Ramos (cell line): ENCODE measurements at regions not wholly inside any gene's neighbourhood (a gene's known extent, or its start where the extent isn't known, plus 50 kb on each side); places are given as distances from the start of the nearest gene placed in this dataset.

Experiments
- in situ Hi-C: fragments of 300-500 bp; cut with MboI; formaldehyde crosslinking; loops from one replicate; pipeline ENCODE4 v1.14.3; 2022; ENCODE audit warnings: low sequenced_read_pairs; ENCODE audit not compliant: unreplicated experiment

DNA sequence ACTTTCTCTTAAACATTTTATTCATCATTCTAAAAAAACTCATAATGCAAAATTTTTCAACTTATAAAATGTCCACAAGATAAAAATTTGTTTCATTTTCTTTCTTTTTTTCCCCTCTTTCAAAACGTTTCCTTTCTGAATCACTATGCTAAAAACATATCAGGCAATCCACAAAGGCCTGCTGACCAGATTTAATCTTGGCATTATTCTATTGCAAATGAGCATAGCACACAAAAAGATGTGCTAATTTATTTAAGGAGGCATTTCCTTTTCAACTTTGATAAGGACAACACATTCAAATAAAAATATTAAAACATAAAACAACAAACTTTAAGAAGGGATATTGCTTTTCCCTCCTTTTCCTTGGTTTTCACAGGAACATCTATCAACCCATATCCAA lies 215.3 kb upstream of the FOXD3 start:
- in situ Hi-C loops, result no loop called here

DNA sequence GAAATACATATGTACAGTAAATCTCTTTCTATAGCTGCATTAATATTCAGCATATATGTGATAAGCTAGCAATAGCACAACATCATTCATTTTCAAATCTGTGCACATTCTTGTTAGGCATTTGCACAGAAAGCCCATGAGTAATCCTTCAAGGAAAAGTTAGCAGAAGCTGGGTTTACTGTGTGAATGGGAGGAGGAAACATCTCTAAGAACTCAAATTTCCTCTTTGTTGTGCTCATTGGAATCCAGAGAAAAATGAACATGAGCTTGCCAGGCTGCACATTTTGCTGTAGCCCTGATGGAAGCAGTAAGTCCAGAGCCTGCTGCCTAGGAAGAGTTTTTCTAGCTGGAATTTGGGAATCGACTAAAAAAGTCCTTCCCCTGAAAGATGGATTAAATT lies 214.2 kb upstream of the FOXD3 start:
- in situ Hi-C loops, result no loop called here

DNA sequence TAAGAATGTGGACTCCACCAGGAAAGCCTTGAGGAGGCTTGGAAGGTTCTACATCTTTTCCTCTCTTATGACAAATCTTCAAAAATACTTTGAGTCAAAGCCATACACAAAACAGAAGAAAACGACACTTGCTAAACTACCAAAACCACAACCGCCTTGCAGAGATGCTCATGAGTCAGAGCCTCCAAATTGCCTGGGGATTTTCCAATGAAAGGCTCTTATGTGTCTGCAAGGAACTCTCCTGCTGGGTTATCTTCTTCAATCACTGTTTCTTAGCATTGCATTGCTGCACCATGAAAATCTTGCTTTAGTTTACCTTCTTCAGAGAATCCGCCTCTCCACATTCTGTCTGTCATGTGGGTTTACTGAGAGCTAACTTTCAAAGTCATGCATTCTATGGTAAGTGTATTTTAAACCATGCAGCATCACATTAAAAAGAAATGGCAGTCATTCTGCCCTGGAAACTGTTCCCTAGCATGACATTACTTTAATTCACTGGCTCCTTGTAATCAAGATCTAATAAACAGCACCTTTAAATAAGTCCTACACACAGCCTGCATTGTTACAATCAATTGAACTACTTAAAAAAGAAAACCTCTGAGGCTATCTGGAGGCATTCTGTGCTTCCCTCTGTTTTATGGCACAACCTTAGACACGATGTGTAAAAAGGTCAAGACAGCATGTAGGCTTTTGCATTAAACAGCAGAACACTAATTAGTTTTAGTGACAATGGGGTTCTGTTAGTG lies 210.0 kb upstream of the FOXD3 start:
- in situ Hi-C loops, result no loop called here

DNA sequence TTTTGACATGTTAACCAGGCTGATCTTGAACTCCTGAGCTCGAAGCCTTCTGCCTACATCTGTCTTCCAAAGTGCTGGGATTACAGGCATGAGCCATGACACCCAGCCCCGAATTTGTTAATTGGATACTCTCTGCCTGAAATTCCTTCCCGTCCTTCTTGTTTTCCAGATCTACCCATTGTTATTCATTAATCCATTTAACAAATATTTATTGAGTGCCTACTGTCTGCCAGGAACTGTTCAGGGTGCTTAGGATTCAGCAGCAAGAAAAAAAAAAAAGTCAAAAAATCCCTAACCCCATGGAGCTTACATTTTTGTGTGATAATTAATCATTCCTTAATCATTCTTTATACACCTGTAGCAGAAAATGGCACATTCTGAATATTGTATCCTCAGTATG lies 206.8 kb upstream of the FOXD3 start:
- in situ Hi-C loops, result no loop called here

DNA sequence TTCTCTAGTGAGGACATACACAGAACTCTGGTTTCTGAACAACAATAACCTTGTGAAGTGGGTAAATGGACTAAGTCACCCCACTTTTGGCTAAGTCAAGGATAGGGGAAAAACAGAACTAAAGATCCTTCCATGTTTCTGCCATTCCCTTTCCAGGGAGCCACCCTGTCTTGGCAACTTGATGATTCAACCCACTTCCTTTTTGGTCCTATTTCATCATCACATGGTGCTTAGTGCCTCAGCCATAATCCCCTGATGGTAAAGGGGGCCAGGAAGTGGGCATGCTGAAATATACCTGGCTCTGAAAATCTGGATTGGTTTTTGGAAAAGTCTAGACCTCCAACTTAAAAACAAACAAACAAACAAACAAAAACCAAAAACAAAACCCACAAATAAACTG lies 206.4 kb upstream of the FOXD3 start:
- in situ Hi-C loops, result no loop called here

DNA sequence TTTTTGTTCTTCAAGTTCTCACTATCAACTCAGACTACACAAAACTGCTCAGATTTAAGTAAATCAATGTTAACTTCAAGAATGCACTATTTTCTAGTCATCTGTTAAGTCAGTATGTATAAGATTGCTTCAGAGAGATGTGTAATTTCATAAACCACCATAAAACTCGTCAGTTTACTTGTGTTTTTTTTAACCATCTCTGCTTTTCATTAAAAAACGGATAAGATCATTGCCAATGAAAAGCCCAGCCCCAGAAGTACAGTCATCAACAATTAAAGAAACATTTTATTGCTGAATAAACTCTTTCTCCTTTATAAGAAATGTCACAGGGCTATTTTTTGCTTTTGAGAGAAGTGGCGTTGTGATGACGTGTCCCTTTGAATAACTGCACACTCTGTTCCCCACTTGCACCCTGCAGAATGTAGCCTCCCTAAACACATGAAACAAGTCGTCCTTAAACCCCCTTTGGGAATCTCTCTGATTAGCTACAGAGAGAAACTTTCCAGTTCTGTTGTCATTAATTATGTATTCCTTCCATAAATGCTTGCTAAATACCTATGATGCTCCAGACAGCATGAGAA lies 202.7 kb upstream of the FOXD3 start:
- in situ Hi-C loops, result no loop called here

DNA sequence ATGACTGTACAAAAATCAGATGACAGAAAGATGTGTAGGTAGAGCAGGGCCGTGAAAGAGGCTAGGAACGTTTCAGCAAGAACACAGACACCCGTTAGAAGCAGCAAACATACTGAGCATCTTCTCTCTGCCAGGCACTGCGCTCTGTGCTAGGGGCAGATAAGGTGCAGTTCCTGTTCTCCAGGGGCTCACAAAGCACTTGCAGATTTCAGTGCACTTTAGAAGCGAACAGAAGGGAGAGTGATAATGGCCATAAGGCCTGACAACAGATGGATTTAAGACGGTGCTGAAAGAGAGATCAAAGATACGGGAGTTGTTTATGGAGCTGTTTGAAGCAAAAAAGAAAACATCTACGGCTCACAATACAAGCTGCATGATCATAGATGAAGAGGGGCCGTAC lies 200.3 kb upstream of the FOXD3 start:
- in situ Hi-C loops, result no loop called here

DNA sequence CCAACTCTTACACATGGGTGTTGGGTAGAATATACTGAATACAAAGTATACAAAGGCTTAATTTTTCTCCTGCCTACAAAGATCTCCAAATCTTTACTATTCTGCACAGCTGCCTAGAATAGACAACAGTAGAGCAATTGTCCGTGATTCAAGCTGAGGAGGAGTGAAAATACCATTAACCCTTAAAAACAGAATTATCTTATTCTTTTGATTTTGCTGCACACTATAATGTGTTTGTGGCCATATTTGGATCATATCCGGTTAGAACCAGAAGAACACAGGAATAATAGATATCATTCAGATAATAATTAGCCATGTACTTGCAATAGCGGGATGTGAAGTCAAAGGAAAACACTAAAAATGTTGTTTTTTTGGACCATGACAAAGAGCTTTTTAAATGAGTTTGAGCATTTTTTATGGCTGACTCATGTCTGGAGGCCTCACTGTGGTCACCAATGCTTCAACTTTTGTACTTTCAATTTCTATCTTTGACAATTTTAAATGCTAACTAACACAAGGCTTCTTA lies 197.6 kb upstream of the FOXD3 start:
- in situ Hi-C loops, result no loop called here

DNA sequence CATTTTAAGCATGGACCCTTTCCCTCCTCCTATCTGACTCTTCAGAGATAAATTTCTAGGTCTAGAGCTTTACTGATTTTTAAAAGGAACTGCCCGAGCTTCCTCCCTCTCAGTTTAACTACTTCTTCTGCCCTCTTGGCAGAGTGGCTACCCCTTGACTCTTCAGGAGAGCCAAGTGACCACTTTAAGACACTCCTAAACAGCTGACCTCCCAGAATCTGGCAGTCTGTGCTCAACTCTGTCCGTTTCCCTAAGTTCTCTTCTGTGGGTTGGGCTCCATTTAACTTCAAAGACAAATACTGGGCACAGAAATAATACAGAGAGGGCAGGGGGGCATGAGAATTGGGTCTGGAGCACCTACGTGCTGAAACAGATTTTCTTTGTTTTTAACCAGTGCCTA lies 196.3 kb upstream of the FOXD3 start:
- in situ Hi-C loops, result no loop called here

DNA sequence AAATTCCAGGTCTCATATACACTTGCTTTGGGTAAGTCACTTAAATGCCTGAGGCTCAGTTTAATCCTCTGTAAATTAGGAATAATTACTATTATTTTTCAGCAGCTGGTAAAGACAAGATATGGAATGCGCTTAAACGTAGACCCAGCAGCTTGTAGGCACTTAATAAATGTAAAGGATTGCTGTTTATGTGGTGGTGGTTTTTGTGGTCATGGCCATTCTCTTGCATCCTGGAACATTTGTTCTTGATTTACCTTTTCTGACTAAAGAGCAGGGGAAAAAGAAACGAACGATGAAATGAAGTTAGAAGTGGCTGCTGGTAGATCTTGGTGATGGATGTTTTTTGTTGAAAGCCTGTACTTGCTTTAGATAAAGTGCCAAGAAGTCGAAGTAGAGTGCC lies 195.0 kb upstream of the FOXD3 start:
- in situ Hi-C loops, result no loop called here

DNA sequence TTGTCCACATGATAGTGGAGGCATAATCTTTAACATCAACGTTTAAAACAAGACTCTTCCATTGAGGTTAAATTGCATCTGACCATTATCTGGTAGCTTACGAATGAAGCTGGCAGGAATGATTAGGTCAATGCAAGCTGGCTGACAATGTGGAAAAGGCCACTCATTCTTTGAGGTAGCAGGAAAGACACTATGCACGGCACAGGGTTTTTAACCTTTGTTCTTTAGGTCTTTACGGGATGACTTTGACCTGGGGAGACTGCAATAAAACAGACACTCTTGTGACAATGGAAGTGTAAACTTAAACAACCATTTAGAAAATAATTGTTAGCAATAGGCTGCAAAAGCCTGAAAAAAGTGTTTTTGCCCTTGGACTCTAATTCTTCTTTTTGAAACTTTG lies 193.8 kb upstream of the FOXD3 start:
- in situ Hi-C loops, result no loop called here

DNA sequence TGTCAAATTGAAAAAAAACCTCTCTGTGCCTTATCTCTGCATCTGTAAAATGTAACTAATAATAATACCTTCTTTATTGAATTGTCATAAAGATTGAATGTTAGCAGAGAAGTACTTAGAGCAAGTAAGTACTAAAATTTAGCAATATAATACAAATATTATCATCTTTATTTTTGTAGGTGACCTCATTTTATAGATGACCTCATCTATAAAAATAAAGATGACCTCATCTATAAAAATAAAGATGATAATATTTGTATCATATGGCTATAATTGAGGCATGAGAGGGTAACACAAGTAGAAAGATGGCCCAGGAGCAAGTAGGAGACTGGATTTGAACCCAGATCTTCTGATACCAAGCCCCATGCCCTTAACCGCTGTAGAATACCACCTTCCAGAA lies 193.2 kb upstream of the FOXD3 start:
- in situ Hi-C loops, result no loop called here

DNA sequence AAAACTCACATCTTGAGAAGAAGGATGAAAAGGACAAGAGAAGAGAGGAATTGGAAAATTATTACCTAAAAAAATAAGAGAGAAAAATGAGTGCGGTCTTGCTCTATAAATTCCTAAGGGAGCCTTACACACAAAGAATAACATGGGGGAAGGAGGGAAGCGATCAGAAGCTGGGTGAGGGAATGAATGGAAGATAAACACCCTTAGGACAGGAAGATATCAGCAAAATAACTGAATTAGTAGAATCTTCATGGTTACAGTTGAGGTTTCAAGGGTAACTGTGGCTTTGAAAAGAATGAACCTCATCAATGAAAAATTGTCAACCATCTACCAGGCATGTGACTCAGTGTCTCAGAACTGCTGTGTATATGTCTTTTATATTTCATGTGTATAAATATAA lies 192.5 kb upstream of the FOXD3 start:
- in situ Hi-C loops, result no loop called here

DNA sequence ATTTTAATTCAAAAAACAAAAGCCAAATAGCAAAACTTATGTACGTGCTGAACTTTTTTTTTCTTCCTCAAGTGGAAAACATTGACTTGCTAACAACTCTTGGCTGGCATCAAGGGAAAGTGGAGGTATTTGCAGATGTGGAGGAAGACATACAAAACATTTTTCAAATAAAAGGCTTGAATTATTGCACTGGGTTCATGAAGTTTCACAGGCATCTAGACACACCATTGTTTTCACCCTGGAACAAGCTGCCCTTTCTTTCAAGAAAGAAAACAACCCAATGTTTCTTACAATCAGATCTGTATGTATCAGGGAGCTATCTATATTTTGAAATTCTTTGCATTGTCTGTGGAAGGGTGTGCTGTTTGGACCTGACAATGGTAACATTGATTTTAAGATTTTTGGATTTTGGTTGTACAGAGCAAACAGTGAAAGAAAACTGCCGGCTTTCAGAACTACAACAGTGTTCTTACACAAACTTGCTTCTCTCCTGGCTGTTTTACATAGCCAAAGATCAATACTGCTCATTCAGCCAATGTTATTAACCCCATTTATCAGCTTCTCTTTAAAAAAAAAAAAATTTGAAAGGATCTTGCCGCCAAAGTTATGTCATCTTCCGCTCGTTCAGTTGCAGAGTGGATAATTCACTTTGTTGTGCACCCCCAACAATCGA lies 187.7 kb upstream of the FOXD3 start:
- in situ Hi-C loops, result no loop called here

DNA sequence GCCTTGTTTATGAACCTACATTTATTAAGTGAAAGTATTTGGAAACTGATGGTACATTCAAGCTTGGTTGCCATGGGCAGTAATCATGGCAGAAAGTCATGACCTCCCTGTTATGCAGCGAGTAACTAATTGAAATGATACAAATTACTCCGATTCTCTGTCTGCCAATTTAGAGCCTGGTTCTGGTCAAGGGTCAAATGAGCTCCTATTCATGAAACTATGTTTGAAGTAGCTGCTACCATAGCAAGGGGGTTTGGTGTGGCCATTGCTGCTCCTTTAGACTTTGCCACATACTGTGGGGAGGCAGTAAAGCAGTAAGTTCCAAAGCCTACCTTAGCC lies 187.2 kb upstream of the FOXD3 start:
- in situ Hi-C loops, result no loop called here

DNA sequence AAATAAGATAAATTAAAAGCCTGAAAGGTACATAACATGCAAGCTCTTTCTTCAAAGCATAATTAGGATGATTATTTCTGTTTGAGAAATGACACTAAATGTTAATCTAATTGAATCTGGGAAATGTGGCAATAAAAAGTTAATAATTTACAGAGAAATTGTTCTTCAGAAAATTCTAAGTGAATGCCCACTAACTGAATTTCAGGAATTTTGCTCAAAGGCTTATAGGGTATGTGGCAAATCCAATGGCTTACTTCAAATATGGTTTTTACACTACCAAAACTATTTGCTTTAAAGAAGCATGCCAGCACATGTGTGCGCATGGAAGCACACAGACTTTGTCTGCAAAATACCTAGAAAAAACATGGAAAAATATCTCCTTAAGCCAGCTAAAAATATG lies 186.6 kb upstream of the FOXD3 start:
- in situ Hi-C loops, result no loop called here

DNA sequence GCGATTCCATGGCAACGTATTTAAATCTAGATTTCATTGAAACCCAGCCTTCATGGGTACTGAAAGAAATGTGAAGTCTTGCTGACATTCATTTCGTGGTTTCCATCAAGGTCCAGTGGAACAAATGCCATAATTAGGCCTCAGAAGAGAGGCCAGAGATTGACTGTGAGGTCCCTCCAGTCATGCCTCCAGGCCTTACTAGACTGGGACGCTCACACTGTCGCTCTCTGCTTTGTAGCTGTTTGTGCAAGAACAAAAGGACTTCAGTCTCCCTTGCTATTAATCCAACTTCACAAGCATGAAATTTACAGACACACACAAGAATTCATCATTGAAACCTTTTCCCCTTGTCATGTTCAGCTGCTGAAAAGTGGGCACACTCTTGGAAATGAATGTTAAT lies 180.4 kb upstream of the FOXD3 start:
- in situ Hi-C loops, result no loop called here

DNA sequence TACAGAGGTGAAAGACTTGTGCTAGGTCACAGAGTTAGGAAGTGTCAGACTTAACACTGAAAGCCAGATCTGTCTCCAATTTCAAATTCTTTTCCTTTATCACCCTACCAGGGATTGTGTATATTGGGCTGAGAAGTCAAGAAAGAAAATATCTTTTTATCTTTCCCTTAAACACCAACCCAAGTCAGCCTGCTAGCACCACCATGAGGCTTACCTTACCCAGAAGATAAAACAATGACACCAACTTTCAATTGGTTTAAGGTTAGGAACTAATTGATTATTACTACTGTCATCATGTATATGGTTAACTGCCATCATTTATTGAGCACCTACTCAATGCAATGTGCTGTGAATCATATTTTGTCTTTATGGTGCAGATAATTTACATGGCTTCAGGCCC lies 178.9 kb upstream of the FOXD3 start:
- in situ Hi-C loops, result no loop called here

DNA sequence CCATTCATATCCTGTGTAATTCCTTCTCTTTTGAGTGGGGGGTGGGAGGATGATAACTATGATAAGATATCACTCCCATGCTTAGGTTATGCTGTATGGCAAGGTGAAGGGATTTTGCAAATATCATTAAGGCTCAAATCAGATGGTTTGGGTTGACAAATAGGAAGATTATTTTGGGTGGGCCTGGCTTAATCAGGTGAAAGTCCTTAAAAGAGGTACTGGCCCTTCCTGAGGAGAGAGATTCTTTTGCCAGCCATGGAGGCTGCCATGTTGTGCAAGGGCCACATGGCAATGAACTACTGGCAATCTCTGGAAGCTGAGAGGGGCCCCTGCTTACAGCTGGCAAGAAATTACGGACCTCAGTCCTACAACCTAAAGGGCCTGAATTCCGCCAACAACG lies 174.6 kb upstream of the FOXD3 start:
- in situ Hi-C loops, result no loop called here

DNA sequence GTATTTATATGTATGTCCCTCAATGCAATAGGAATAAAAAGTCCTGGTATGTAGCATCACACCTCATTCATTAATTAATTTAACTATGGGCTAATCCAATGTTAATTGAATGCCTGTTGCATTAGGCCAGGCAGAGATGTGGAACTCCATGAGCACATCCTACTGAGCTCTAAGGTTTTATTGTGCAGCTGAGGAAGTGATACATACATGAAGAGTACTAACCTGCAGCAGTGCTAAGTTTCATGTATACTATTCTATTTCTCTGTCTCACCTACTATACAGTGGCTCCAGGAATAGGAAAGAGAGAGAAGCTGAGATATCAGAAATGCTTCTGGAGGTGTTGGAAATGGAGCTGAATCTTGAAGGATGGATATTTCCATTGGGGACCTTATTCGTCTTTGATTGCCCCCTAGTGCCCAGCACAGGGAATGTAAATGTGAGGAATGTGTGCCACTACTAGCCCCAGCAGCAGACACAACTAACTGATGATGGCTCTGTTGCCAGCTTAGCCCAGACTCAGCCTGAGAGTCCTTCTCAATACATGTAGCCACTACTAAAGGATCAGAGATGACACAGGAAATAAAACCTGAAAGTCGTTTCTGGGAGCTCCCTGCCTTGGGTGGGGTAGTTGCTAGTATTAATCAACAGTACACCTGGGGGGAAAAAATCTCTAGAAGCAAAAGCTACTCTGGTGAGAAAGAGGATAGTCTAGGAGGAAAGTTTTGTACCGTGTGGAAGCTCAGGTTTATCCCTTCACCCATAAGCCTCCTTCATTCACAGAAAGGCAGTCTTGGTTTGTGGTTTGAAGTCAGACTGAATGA lies 173.3 kb upstream of the FOXD3 start:
- in situ Hi-C loops, result no loop called here

DNA sequence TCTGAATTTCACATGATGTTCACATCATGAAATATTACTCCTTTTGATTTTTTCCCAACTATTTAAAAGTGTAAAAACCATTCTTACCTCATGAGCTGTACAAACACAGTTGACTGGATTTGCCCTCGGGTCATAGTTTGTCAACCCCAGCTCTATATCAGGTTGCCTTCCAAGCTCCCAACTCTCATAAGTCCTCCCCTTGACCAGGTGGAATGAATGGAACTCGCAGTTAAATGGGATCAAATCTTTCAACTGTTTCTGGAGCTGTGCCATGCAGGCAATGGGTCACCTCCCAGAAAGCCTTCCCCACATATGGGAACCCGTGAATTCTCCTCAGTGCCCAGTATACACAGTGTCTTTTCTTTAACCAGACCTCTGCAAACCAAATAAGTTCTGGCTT lies 169.8 kb upstream of the FOXD3 start:
- in situ Hi-C loops, result no loop called here
